ENCODE measurements at regions not wholly inside any gene's neighbourhood (a gene's known extent, or its start where the extent isn't known, plus 50 kb on each side); places are given as distances from the start of the nearest gene placed in this dataset.

GRCh38 chr6:153590411-153590810 is 448.6 kb upstream of the OPRM1 start:
- no peak for TF ChIP-seq CTCF (IDR thresholded peaks at IDR 0.05)
- TF ChIP-seq POLR2A (IDR thresholded peaks at IDR 0.05): no peak
